ENCODE measurements at regions not wholly inside any gene's neighbourhood (a gene's known extent, or its start where the extent isn't known, plus 50 kb on each side); places are given as distances from the start of the nearest gene placed in this dataset.

DNA sequence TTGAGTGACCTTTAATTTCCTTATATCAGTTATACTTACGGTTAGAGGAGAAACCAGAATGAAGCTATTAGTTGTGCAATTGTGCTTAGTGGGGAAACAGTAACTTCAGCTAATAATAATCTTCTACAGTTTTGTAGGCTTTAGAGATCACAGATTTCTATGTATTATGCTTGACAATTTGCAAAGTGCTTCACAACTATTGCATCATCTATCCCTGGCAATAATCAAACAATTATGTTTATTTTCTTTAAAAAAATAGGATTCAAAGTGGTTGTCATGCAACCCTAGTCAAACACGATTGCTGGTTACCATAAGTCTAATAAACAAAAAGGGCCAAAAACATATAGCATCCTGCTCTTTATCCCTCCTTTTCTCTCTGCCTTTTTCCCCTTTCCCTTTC is 530.3 kb downstream of the NXPH1 start:
- no peak for TF ChIP-seq EZH2 (IDR thresholded peaks at IDR 0.05; ENCODE audit: borderline replicate concordance, low read length)
- TF ChIP-seq, protein P1, sequence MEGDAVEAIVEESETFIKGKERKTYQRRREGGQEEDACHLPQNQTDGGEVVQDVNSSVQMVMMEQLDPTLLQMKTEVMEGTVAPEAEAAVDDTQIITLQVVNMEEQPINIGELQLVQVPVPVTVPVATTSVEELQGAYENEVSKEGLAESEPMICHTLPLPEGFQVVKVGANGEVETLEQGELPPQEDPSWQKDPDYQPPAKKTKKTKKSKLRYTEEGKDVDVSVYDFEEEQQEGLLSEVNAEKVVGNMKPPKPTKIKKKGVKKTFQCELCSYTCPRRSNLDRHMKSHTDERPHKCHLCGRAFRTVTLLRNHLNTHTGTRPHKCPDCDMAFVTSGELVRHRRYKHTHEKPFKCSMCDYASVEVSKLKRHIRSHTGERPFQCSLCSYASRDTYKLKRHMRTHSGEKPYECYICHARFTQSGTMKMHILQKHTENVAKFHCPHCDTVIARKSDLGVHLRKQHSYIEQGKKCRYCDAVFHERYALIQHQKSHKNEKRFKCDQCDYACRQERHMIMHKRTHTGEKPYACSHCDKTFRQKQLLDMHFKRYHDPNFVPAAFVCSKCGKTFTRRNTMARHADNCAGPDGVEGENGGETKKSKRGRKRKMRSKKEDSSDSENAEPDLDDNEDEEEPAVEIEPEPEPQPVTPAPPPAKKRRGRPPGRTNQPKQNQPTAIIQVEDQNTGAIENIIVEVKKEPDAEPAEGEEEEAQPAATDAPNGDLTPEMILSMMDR (conservative IDR thresholded peaks at IDR 0.05 in 1 of 2, IDR thresholded peaks at IDR 0.05 in 1 of 2; ENCODE audit: extremely low read depth in 1 of 2, insufficient read depth in 1 of 2, low read depth in 1 of 2, low read length in 2 of 2) = no peak

All from mammary epithelial cell (primary cell).